Endothelial cell of umbilical vein (primary cell): ENCODE measurements at regions not wholly inside any gene's neighbourhood (a gene's known extent, or its start where the extent isn't known, plus 50 kb on each side); places are given as distances from the start of the nearest gene placed in this dataset.

Experiments used
- BruUV-seq: library from RNA; stranded (reverse); fragments of 400-500 nt; replicated peaks from 2 replicates; lab custom pipeline; 2021; lab: Mats Ljungman, UMichigan
- CTCF ChIA-PET: fragments of 300-600, 350-600 bp; sonication (Branson Sonifier 250); formaldehyde crosslinking; loops from one replicate; lab custom pipeline; 2021; ENCODE audit warnings: antibody characterized with exemption, inconsistent platforms; lab: Charles Lee
- POLR2A ChIA-PET: fragments of 300-600, 350-600 bp; sonication (Branson Sonifier 250); formaldehyde crosslinking; loops from one replicate; lab custom pipeline; 2021; ENCODE audit warnings: antibody characterized with exemption, inconsistent platforms; lab: Charles Lee
- DNase-seq: peaks from one replicate; pipeline ENCODE4 v3.0.0-alpha.2; 2011; ENCODE audit warnings: low read depth, low spot score
- FAIRE-seq: peaks from 2 replicates; lab custom pipeline; 2011; peaks lifted over from hg19 to GRCh38; lab: Jason Lieb, UNC
- H2AFZ ChIP-seq: 2 replicates; pipeline ENCODE4 v1.6.0; 2012; ENCODE audit warnings: low read depth, low read length, control low read depth, inconsistent platforms
- H3K27ac ChIP-seq: 2 replicates; pipeline ENCODE4 v1.5.1; 2011; ENCODE audit warnings: low read depth, mild to moderate bottlenecking, control low read depth, low read length, moderate library complexity; ENCODE audit not compliant: insufficient read depth
- H3K27me3 ChIP-seq, 2 experiments: 2 replicates each; pipeline versions ENCODE4 v1.6.0 to v1.6.1; 2011; ENCODE audit warnings: low read length in 2 of 2, mixed read lengths in 1 of 2; ENCODE audit not compliant: control insufficient read depth in 2 of 2, insufficient read depth in 2 of 2
- H3K36me3 ChIP-seq, 2 experiments: 2 replicates in 1 of 2; 3 replicates in 1 of 2; pipeline ENCODE4 v1.5.1; 2011; ENCODE audit warnings: low read length in 2 of 2, mild to moderate bottlenecking in 1 of 2, moderate library complexity in 1 of 2; ENCODE audit not compliant: control insufficient read depth in 2 of 2, insufficient read depth in 2 of 2; ENCODE audit errors: extremely low read depth in 1 of 2
- H3K4me1 ChIP-seq: 3 replicates; pipeline ENCODE4 v1.5.1; 2011; ENCODE audit warnings: mild to moderate bottlenecking, low read length; ENCODE audit not compliant: control insufficient read depth, insufficient read depth; ENCODE audit errors: extremely low read depth
- H3K4me2 ChIP-seq: 2 replicates; pipeline ENCODE4 v1.6.1; 2011; ENCODE audit warnings: low read length, control low read depth, mixed read lengths; ENCODE audit not compliant: insufficient read depth
- H3K4me3 ChIP-seq, 3 experiments: fragments of 200-600 bp in 1 of 3; sonication (generic), shearing (Covaris generic) in 1 of 3; replicated peaks in 1 of 3; 2 replicates each; pipeline ENCODE4 v1.5.1; 2011 to 2016; ENCODE audit warnings: control low read depth in 3 of 3, low read length in 3 of 3, mild to moderate bottlenecking in 2 of 3, inconsistent platforms in 1 of 3, low read depth in 1 of 3, moderate library complexity in 1 of 3; ENCODE audit not compliant: insufficient read depth in 1 of 3
- H3K79me2 ChIP-seq: 2 replicates; pipeline ENCODE4 v1.6.0; 2012; ENCODE audit warnings: low read length, inconsistent platforms; ENCODE audit not compliant: control insufficient read depth, insufficient read depth
- H3K9ac ChIP-seq: replicated peaks from 2 replicates; pipeline ENCODE3; 2011; ENCODE audit warnings: low read length, control low read depth; ENCODE audit not compliant: insufficient read depth; ENCODE audit errors: extremely low read depth
- H3K9me1 ChIP-seq: replicated peaks from 3 replicates; pipeline ENCODE4 v1.6.0; 2011; ENCODE audit warnings: mild to moderate bottlenecking, low read length; ENCODE audit not compliant: control insufficient read depth, insufficient read depth; ENCODE audit errors: extremely low read depth
- H3K9me3 ChIP-seq: replicated peaks from 2 replicates; pipeline ENCODE4 v1.5.1; 2012; ENCODE audit warnings: low read length, inconsistent platforms; ENCODE audit not compliant: control insufficient read depth, insufficient read depth
- H4K20me1 ChIP-seq: replicated peaks from 2 replicates; pipeline ENCODE3; 2011; ENCODE audit warnings: mild to moderate bottlenecking, low read length; ENCODE audit not compliant: control insufficient read depth, insufficient read depth; ENCODE audit errors: extremely low read depth
- EZH2 ChIP-seq: IDR thresholded peaks from 2 replicates; pipeline ENCODE4 v1.6.1; 2012; ENCODE audit warnings: borderline replicate concordance, low read depth, mild to moderate bottlenecking, moderate library complexity, low read length, inconsistent platforms; ENCODE audit not compliant: severe bottlenecking
- FOS ChIP-seq: IDR thresholded peaks from 2 replicates; pipeline ENCODE4 v1.6.1; 2011; ENCODE audit warnings: mild to moderate bottlenecking, low read length, moderate library complexity, borderline replicate concordance; ENCODE audit not compliant: insufficient read depth
- GATA2 ChIP-seq: IDR thresholded peaks from 2 replicates; pipeline ENCODE4 v1.7.0; 2011; ENCODE audit warnings: low read depth, mild to moderate bottlenecking, moderate library complexity, mixed read lengths, low read length; ENCODE audit not compliant: insufficient read length, insufficient read depth
- JUN ChIP-seq: IDR thresholded peaks from 2 replicates; pipeline ENCODE4 v1.6.1; 2011; ENCODE audit warnings: borderline replicate concordance, low read depth; ENCODE audit not compliant: insufficient read length, insufficient read depth
- MYC ChIP-seq: IDR thresholded peaks from one replicate; pipeline ENCODE4 v1.6.1; 2011; ENCODE audit warnings: mild to moderate bottlenecking, low read depth, low read length
- POLR2A ChIP-seq: IDR thresholded peaks from 2 replicates; pipeline ENCODE4 v1.6.1; 2012; ENCODE audit warnings: low read depth, mild to moderate bottlenecking, control low read depth, low read length
- POLR2AphosphoS5 ChIP-seq: IDR thresholded peaks from 2 replicates; pipeline ENCODE4 v1.6.1; 2012; ENCODE audit warnings: low read depth, mild to moderate bottlenecking, control low read depth, low read length, moderate library complexity; ENCODE audit not compliant: insufficient read depth
- dilution Hi-C: fragments of 300-500 bp; cut with MboI; formaldehyde crosslinking; loops from one replicate; pipeline ENCODE4 v1.15.0; 2019; ENCODE audit warnings: low sequenced_read_pairs; ENCODE audit not compliant: extremely low pct_ligation_motif_present
- intact Hi-C: fragments of 100-400 bp; cut with micrococcal nuclease; formaldehyde crosslinking; loops from one replicate; pipeline ENCODE4 v1.10.0; 2022
- TF ChIP-seq, protein P1 (sequence below), 2 donors: IDR thresholded peaks; 1 replicate in 1 of 2; 2 replicates in 1 of 2; pipeline ENCODE4 v1.5.1; 2011; ENCODE audit warnings: low read length in 2 of 2, mild to moderate bottlenecking in 2 of 2, moderate library complexity in 2 of 2, control low read depth in 1 of 2, inconsistent platforms in 1 of 2, low read depth in 1 of 2; ENCODE audit not compliant: insufficient read depth in 1 of 2; ENCODE audit errors: extremely low read depth in 1 of 2
- TF ChIP-seq, protein P2 (sequence below): IDR thresholded peaks from 2 replicates; pipeline ENCODE4 v1.6.1; 2011; ENCODE audit not compliant: insufficient read depth, insufficient read length

DNA sequence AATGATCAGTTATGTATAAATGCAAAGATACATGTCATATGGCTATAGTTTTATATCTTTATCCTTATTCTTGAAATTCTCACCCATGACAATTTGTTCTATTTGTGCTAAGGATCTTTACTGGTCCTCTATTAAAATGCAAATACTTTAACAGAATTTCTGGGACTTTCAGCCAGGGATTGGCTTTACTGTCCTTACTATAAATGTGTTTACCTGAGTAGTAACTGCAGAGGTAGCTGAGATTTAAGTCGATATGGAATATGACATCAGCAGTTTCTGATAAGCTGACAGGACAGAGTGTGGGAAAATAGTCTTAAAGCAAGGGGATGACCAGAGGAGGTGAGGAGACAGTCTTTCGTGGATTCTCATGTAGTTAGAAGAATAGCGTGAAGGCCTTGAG is 206.4 kb downstream of the DIO2 start:
- Histone ChIP-seq H3K27me3 (no peaks in the 10 kb centered on the region), H3K9me3 (no peaks in the 10 kb centered on the region), H3K4me3 (no peak overlapping the region), H3K27ac (no peak overlapping the region), H3K9me1 (no peaks in the 10 kb centered on the region), H3K36me3 (no peaks in the 10 kb centered on the region), H2AFZ (no peak overlapping the region), H3K4me1 (no peaks in the 10 kb centered on the region), H3K79me2 (no peaks in the 10 kb centered on the region), H3K9ac (no peak overlapping the region), H4K20me1 (no peaks in the 10 kb centered on the region), H3K4me2 (no peak overlapping the region)
- dilution Hi-C loops, result no loop called here
- ChIA-PET POLR2A (no interaction called here), CTCF (no interaction called here)
- intact Hi-C loops, result no loop called here
- DNase-seq (no peak), FAIRE-seq (no peak)
- TF ChIP-seq FOS (no peak), POLR2A (no peak), GATA2 (no peak), POLR2AphosphoS5 (no peak), JUN (no peak), MYC (no peak), EZH2 (no peak)
- TF ChIP-seq, protein P1, sequence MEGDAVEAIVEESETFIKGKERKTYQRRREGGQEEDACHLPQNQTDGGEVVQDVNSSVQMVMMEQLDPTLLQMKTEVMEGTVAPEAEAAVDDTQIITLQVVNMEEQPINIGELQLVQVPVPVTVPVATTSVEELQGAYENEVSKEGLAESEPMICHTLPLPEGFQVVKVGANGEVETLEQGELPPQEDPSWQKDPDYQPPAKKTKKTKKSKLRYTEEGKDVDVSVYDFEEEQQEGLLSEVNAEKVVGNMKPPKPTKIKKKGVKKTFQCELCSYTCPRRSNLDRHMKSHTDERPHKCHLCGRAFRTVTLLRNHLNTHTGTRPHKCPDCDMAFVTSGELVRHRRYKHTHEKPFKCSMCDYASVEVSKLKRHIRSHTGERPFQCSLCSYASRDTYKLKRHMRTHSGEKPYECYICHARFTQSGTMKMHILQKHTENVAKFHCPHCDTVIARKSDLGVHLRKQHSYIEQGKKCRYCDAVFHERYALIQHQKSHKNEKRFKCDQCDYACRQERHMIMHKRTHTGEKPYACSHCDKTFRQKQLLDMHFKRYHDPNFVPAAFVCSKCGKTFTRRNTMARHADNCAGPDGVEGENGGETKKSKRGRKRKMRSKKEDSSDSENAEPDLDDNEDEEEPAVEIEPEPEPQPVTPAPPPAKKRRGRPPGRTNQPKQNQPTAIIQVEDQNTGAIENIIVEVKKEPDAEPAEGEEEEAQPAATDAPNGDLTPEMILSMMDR (IDR thresholded peaks at IDR 0.05; ENCODE audit: extremely low read depth in 1 of 2, insufficient read depth in 1 of 2, low read depth in 1 of 2, low read length in 2 of 2), result no peak
- TF ChIP-seq, protein P2, sequence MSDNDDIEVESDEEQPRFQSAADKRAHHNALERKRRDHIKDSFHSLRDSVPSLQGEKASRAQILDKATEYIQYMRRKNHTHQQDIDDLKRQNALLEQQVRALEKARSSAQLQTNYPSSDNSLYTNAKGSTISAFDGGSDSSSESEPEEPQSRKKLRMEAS, result no peak
- BruUV-seq, result no TSS peak
